WTC11 (cell line): ENCODE measurements at regions not wholly inside any gene's neighbourhood (a gene's known extent, or its start where the extent isn't known, plus 50 kb on each side); places are given as distances from the start of the nearest gene placed in this dataset.

ENCODE experiments used
- ATAC-seq: fragments of 200-7000 bp; cut with Tn5 transposase; 2 replicates; pipeline ENCODE4 v1.10.0; 2021; ENCODE audit warnings: mild to moderate bottlenecking, moderate library complexity
- CTCF ChIA-PET: fragments of 300-600 bp; sonication (Branson Sonifier 250); formaldehyde crosslinking; loops from one replicate; lab custom pipeline; 2021; ENCODE audit warnings: antibody characterized with exemption; lab: Charles Lee
- POLR2A ChIA-PET: fragments of 350-600 bp; sonication (Branson Sonifier 250); formaldehyde crosslinking; loops from one replicate; lab custom pipeline; 2021; ENCODE audit warnings: antibody characterized with exemption; lab: Charles Lee
- DNase-seq: peaks from one replicate; pipeline ENCODE4 v3.0.0; 2021; ENCODE audit warnings: low spot score
- H3K27ac Mint-ChIP-seq: 2 replicates; pipeline ENCODE4 v1.8.0; 2021; ENCODE audit warnings: mixed read lengths
- H3K27me3 Mint-ChIP-seq: 2 replicates; pipeline ENCODE4 v1.8.0; 2021; ENCODE audit warnings: low read depth, mild to moderate bottlenecking, moderate library complexity, mixed read lengths
- H3K36me3 Mint-ChIP-seq: 2 replicates; pipeline ENCODE4 v1.8.0; 2021; ENCODE audit warnings: mixed read lengths
- H3K4me1 Mint-ChIP-seq: 2 replicates; pipeline ENCODE4 v1.8.0; 2022; ENCODE audit warnings: mixed read lengths
- H3K4me3 Mint-ChIP-seq: 2 replicates; pipeline ENCODE4 v1.8.0; 2021; ENCODE audit warnings: mild to moderate bottlenecking, moderate library complexity, mixed read lengths
- H3K9me3 Mint-ChIP-seq: 2 replicates; pipeline ENCODE4 v1.8.0; 2021; ENCODE audit warnings: mixed read lengths
- CREB1 ChIP-seq: sonication (generic); formaldehyde crosslinking; IDR thresholded peaks from 2 replicates; pipeline ENCODE4 v1.8.0; 2023; ENCODE audit warnings: mild to moderate bottlenecking, missing genetic modification reagents
- CREM ChIP-seq: sonication (generic); formaldehyde crosslinking; IDR thresholded peaks from 2 replicates; pipeline ENCODE4 v1.8.1; 2022; ENCODE audit warnings: mild to moderate bottlenecking, missing genetic modification reagents, moderate library complexity
- ETV6 ChIP-seq: sonication (generic); formaldehyde crosslinking; IDR thresholded peaks from 2 replicates; pipeline ENCODE4 v1.8.1; 2022; ENCODE audit warnings: mild to moderate bottlenecking, missing genetic modification reagents
- GRHL2 ChIP-seq: fragments of 250-450 bp; sonication (Bioruptor Pico); IDR thresholded peaks from 2 replicates; pipeline ENCODE4 v1.8.0; 2022; ENCODE audit warnings: mild to moderate bottlenecking, moderate library complexity; ENCODE audit not compliant: insufficient replicate concordance, severe bottlenecking
- JUN ChIP-seq: sonication (generic); formaldehyde crosslinking; IDR thresholded peaks from 2 replicates; pipeline ENCODE4 v1.8.0; 2023; ENCODE audit warnings: mild to moderate bottlenecking, missing genetic modification reagents
- PREB ChIP-seq: sonication (generic); formaldehyde crosslinking; IDR thresholded peaks from 2 replicates; pipeline ENCODE4 v1.8.1; 2022; ENCODE audit warnings: mild to moderate bottlenecking, missing genetic modification reagents, moderate library complexity, borderline replicate concordance
- SOX15 ChIP-seq: fragments of 250-450 bp; sonication (Bioruptor Pico); IDR thresholded peaks from 2 replicates; pipeline ENCODE4 v1.9.0; 2021; ENCODE audit warnings: mild to moderate bottlenecking
- ZNF232 ChIP-seq: sonication (generic); formaldehyde crosslinking; IDR thresholded peaks from 2 replicates; pipeline ENCODE4 v1.8.0; 2022; ENCODE audit warnings: mild to moderate bottlenecking, missing genetic modification reagents
- ZNF317 ChIP-seq: sonication (generic); formaldehyde crosslinking; IDR thresholded peaks from 2 replicates; pipeline ENCODE4 v1.8.1; 2023; ENCODE audit warnings: low read depth, mild to moderate bottlenecking, moderate library complexity, missing genetic modification reagents, borderline replicate concordance
- ZNF416 ChIP-seq: fragments of 250-450 bp; sonication (Bioruptor Pico); IDR thresholded peaks from 2 replicates; pipeline ENCODE4 v1.9.0; 2021; ENCODE audit warnings: mild to moderate bottlenecking, inconsistent platforms
- ZNF423 ChIP-seq: fragments of 250-450 bp; sonication (Bioruptor Pico); IDR thresholded peaks from 2 replicates; pipeline ENCODE4 v2.1.2; 2022; ENCODE audit warnings: mild to moderate bottlenecking, moderate library complexity
- TF ChIP-seq, protein P1 (sequence below): sonication (generic); formaldehyde crosslinking; IDR thresholded peaks from 2 replicates; pipeline ENCODE4 v1.8.0; 2023; ENCODE audit warnings: missing genetic modification reagents, mild to moderate bottlenecking, borderline replicate concordance
- TF ChIP-seq, protein P2 (sequence below): fragments of 250-450 bp; sonication (Bioruptor Pico); IDR thresholded peaks from 2 replicates; pipeline ENCODE4 v1.9.0; 2021; ENCODE audit warnings: mild to moderate bottlenecking
- TF ChIP-seq, protein P3 (sequence below): sonication (generic); formaldehyde crosslinking; conservative IDR thresholded peaks from 2 replicates; pipeline ENCODE4 v1.8.1; 2023; ENCODE audit warnings: mild to moderate bottlenecking, low read depth, missing genetic modification reagents, moderate library complexity

DNA sequence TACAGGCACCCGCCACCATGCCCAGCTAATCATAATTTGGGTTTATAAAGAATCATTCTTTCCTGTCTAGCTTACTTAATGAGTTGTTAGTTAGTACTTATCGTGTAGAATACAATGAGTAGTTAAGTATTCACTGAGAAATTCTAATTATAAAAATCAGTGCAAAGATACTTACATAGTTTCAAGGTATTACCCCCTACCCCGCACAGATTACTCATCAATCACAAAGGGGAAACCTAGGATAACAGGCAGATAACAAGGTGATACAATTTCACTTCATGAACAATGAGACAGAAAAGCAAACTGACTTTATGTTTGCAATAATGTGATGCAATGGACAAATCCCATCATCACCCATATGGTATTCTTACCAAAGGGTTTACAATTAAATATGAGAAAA is 109.6 kb downstream of the FAM174A start (continued):
- TF ChIP-seq, protein P1, sequence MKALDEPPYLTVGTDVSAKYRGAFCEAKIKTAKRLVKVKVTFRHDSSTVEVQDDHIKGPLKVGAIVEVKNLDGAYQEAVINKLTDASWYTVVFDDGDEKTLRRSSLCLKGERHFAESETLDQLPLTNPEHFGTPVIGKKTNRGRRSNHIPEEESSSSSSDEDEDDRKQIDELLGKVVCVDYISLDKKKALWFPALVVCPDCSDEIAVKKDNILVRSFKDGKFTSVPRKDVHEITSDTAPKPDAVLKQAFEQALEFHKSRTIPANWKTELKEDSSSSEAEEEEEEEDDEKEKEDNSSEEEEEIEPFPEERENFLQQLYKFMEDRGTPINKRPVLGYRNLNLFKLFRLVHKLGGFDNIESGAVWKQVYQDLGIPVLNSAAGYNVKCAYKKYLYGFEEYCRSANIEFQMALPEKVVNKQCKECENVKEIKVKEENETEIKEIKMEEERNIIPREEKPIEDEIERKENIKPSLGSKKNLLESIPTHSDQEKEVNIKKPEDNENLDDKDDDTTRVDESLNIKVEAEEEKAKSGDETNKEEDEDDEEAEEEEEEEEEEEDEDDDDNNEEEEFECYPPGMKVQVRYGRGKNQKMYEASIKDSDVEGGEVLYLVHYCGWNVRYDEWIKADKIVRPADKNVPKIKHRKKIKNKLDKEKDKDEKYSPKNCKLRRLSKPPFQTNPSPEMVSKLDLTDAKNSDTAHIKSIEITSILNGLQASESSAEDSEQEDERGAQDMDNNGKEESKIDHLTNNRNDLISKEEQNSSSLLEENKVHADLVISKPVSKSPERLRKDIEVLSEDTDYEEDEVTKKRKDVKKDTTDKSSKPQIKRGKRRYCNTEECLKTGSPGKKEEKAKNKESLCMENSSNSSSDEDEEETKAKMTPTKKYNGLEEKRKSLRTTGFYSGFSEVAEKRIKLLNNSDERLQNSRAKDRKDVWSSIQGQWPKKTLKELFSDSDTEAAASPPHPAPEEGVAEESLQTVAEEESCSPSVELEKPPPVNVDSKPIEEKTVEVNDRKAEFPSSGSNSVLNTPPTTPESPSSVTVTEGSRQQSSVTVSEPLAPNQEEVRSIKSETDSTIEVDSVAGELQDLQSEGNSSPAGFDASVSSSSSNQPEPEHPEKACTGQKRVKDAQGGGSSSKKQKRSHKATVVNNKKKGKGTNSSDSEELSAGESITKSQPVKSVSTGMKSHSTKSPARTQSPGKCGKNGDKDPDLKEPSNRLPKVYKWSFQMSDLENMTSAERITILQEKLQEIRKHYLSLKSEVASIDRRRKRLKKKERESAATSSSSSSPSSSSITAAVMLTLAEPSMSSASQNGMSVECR (CRISPR knock-in tag), result no peak
- TF ChIP-seq PREB, result no peak
- TF ChIP-seq CREB1, result no peak
- TF ChIP-seq JUN, result no peak

GRCh38 chr5:100646011-100646410 is 110.8 kb downstream of the FAM174A start:
- TF ChIP-seq ETV6 (CRISPR knock-in tag), result no peak
- TF ChIP-seq ZNF232, result no peak
- TF ChIP-seq, protein P2, sequence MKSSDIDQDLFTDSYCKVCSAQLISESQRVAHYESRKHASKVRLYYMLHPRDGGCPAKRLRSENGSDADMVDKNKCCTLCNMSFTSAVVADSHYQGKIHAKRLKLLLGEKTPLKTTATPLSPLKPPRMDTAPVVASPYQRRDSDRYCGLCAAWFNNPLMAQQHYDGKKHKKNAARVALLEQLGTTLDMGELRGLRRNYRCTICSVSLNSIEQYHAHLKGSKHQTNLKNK (CRISPR knock-in tag), result no peak
- TF ChIP-seq ZNF317 (CRISPR knock-in tag), result no peak
- no peak for TF ChIP-seq CREM
- TF ChIP-seq ZNF423 (CRISPR knock-in tag), result no peak
- TF ChIP-seq GRHL2 (CRISPR knock-in tag), result no peak
- TF ChIP-seq SOX15 (CRISPR knock-in tag), result no peak
- Mint-ChIP-seq H3K9me3 (no peaks in the 10 kb centered on the region), H3K27ac (no peak overlapping the region), H3K27me3 (no peaks in the 10 kb centered on the region), H3K4me1 (peaks cover 47% of the 10 kb centered on the region), H3K36me3 (no peaks in the 10 kb centered on the region), H3K4me3 (no peak overlapping the region)
- ATAC-seq (no peak), DNase-seq (no peak)
- POLR2A ChIA-PET, result no interaction called here
- CTCF ChIA-PET, result interaction anchor here (1.2 kb wide), 1 partner anchor 52 kb away, joined by 4 read pairs; no protein-coding TSS in a partner anchor

GRCh38 chr5:100646691-100647090 is 111.5 kb downstream of the FAM174A start:
- ChIA-PET POLR2A (no interaction called here), CTCF (interaction anchor here (1.2 kb wide), 1 partner anchor 51 kb away, joined by 4 read pairs; no protein-coding TSS in a partner anchor)
- no peak for DNase-seq
- H3K4me1 Mint-ChIP-seq, result peaks cover 45% of the 10 kb centered on the region
- H3K27ac Mint-ChIP-seq, result no peak overlapping the region
- no peaks in the 10 kb centered on the region for H3K27me3 Mint-ChIP-seq
- H3K4me3 Mint-ChIP-seq, result no peak overlapping the region
- TF ChIP-seq ZNF416 (CRISPR knock-in tag) (no peak), ETV6 (CRISPR knock-in tag) (no peak)
- TF ChIP-seq, protein P3, sequence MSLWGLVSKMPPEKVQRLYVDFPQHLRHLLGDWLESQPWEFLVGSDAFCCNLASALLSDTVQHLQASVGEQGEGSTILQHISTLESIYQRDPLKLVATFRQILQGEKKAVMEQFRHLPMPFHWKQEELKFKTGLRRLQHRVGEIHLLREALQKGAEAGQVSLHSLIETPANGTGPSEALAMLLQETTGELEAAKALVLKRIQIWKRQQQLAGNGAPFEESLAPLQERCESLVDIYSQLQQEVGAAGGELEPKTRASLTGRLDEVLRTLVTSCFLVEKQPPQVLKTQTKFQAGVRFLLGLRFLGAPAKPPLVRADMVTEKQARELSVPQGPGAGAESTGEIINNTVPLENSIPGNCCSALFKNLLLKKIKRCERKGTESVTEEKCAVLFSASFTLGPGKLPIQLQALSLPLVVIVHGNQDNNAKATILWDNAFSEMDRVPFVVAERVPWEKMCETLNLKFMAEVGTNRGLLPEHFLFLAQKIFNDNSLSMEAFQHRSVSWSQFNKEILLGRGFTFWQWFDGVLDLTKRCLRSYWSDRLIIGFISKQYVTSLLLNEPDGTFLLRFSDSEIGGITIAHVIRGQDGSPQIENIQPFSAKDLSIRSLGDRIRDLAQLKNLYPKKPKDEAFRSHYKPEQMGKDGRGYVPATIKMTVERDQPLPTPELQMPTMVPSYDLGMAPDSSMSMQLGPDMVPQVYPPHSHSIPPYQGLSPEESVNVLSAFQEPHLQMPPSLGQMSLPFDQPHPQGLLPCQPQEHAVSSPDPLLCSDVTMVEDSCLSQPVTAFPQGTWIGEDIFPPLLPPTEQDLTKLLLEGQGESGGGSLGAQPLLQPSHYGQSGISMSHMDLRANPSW (CRISPR knock-in tag), result no peak
- no peaks in the 10 kb centered on the region for H3K9me3 Mint-ChIP-seq
- ATAC-seq, result no peak
- no peaks in the 10 kb centered on the region for H3K36me3 Mint-ChIP-seq
